GM23338 (cell line): ENCODE measurements at regions not wholly inside any gene's neighbourhood (a gene's known extent, or its start where the extent isn't known, plus 50 kb on each side); places are given as distances from the start of the nearest gene placed in this dataset.

Source experiments
- CREB1 ChIP-seq: fragments of 250-450 bp; sonication (Bioruptor Pico); IDR thresholded peaks from 2 replicates; pipeline ENCODE4 v1.5.0; 2020; ENCODE audit warnings: low read depth, mild to moderate bottlenecking, moderate library complexity
- CTCF ChIP-seq, 2 experiments: fragments of 200-600 bp in 1 of 2; sonication (generic) in 1 of 2; conservative IDR thresholded peaks; 2 replicates each; pipeline versions ENCODE4 v1.5.1 to v1.6.1; 2016 to 2017; ENCODE audit warnings: antibody characterized with exemption in 2 of 2, low read depth in 2 of 2, mild to moderate bottlenecking in 2 of 2, moderate library complexity in 1 of 2
- EZH2 ChIP-seq: fragments of 200-600 bp; sonication (generic); IDR thresholded peaks from one replicate; pipeline ENCODE4 v1.8.0; 2017; ENCODE audit warnings: antibody characterized with exemption, mild to moderate bottlenecking, low read depth; ENCODE audit not compliant: unreplicated experiment
- EZH2phosphoT487 ChIP-seq: fragments of 200-600 bp; sonication (generic); IDR thresholded peaks from one replicate; pipeline ENCODE4 v1.8.1; 2018; ENCODE audit warnings: antibody characterized with exemption; ENCODE audit not compliant: unreplicated experiment
- JUNB ChIP-seq: IDR thresholded peaks from one replicate; pipeline ENCODE4 v1.6.1; 2016; ENCODE audit warnings: antibody characterized with exemption; ENCODE audit not compliant: unreplicated experiment
- POLR2AphosphoS5 ChIP-seq: IDR thresholded peaks from 2 replicates; pipeline ENCODE4 v1.6.1; 2016; ENCODE audit warnings: antibody characterized with exemption, low read depth
- REST ChIP-seq: IDR thresholded peaks from one replicate; pipeline ENCODE4 v1.6.1; 2018; ENCODE audit warnings: antibody characterized with exemption; ENCODE audit not compliant: unreplicated experiment
- STAT1 ChIP-seq: IDR thresholded peaks from one replicate; pipeline ENCODE4 v1.6.1; 2016; ENCODE audit warnings: antibody characterized with exemption; ENCODE audit not compliant: unreplicated experiment

GRCh38 chr9:82695704-82696103 is 367.2 kb downstream of the RASEF start:
- TF ChIP-seq POLR2AphosphoS5 = no peak
- TF ChIP-seq EZH2 = no peak
- peak in 1 of 2 experiments; percentile 15; a peak in 1 of 4 replicates for TF ChIP-seq CTCF (conservative IDR thresholded peaks at IDR 0.05; ENCODE audit: low read depth in 2 of 2)
- no peak for TF ChIP-seq REST
- TF ChIP-seq STAT1 = no peak
- TF ChIP-seq JUNB = no peak
- no peak for TF ChIP-seq EZH2phosphoT487
- TF ChIP-seq CREB1 (CRISPR knock-in tag) = no peak
